SU-DHL-6 (cell line): ENCODE measurements at regions not wholly inside any gene's neighbourhood (a gene's known extent, or its start where the extent isn't known, plus 50 kb on each side); places are given as distances from the start of the nearest gene placed in this dataset.

Experiments
- H2AFZ ChIP-seq: fragments of 200-600 bp; sonication (generic); 2 replicates; pipeline ENCODE4 v1.6.1; 2014; ENCODE audit warnings: low read depth, mild to moderate bottlenecking, moderate library complexity, mixed read lengths, antibody characterized with exemption, low read length; ENCODE audit not compliant: severe bottlenecking
- H3F3A ChIP-seq: fragments of 200-600 bp; shearing (Covaris generic); 2 replicates; pipeline ENCODE4 v1.6.0; 2016; ENCODE audit warnings: antibody characterized with exemption, mild to moderate bottlenecking; ENCODE audit not compliant: insufficient read depth
- H3K27ac ChIP-seq: fragments of 200-600 bp; sonication (generic); 2 replicates; pipeline ENCODE4 v1.5.1; 2016; ENCODE audit warnings: low read depth, mild to moderate bottlenecking, low read length, moderate library complexity, mixed read lengths
- H3K27me3 ChIP-seq: fragments of 200-600 bp; sonication (generic), shearing (Covaris generic); 2 replicates; pipeline ENCODE4 v1.6.0; 2014; ENCODE audit warnings: mild to moderate bottlenecking, low read length
- H3K36me3 ChIP-seq: fragments of 200-600 bp; sonication (generic); 2 replicates; pipeline ENCODE4 v1.6.1; 2014; ENCODE audit warnings: mild to moderate bottlenecking, low read length, mixed read lengths
- H3K4me2 ChIP-seq: fragments of 300-600, 200-600 bp; shearing (Covaris generic), sonication (generic); 2 replicates; pipeline ENCODE4 v1.6.0; 2014; ENCODE audit warnings: low read length, low read depth, mild to moderate bottlenecking; ENCODE audit not compliant: poor library complexity, severe bottlenecking
- H3K4me3 ChIP-seq: fragments of 200-600 bp; sonication (generic); 2 replicates; pipeline ENCODE4 v1.5.1; 2014; ENCODE audit warnings: antibody characterized with exemption, low read length, mild to moderate bottlenecking, mixed read lengths; ENCODE audit not compliant: insufficient read depth, poor library complexity, severe bottlenecking
- H3K79me2 ChIP-seq: fragments of 200-600 bp; sonication (generic); 2 replicates; pipeline ENCODE4 v1.6.1; 2014; ENCODE audit warnings: mild to moderate bottlenecking, low read length, moderate library complexity; ENCODE audit not compliant: insufficient read depth
- H3K9ac ChIP-seq: fragments of 200-600 bp; sonication (generic); 2 replicates; pipeline ENCODE4 v1.7.0; 2014; ENCODE audit warnings: mild to moderate bottlenecking, low read length
- H3K9me2 ChIP-seq: fragments of 200-600 bp; sonication (generic); replicated peaks from 2 replicates; pipeline ENCODE4 v1.6.1; 2014; ENCODE audit warnings: low read length; ENCODE audit not compliant: insufficient read depth
- H3K9me3 ChIP-seq: fragments of 200-600 bp; sonication (generic); 2 replicates; pipeline ENCODE4 v1.6.1; 2014; ENCODE audit warnings: low read length, mixed read lengths; ENCODE audit not compliant: insufficient read depth
- H4K20me1 ChIP-seq: fragments of 200-600 bp; sonication (generic); 2 replicates; pipeline ENCODE4 v1.6.1; 2014; ENCODE audit warnings: low read depth, mild to moderate bottlenecking, antibody characterized with exemption, low read length, moderate library complexity, mixed read lengths
- EZH2phosphoT487 ChIP-seq: fragments of 200-600 bp; sonication (generic), shearing (Covaris generic); conservative IDR thresholded peaks from 2 replicates; pipeline ENCODE4 v1.6.1; 2018; ENCODE audit warnings: mild to moderate bottlenecking, antibody characterized with exemption, low read length, moderate library complexity, mixed read lengths
- TF ChIP-seq, protein P1 (sequence below): fragments of 200-600 bp; sonication (generic); IDR thresholded peaks from one replicate; pipeline ENCODE4 v1.5.1; 2017; ENCODE audit warnings: antibody characterized with exemption, mild to moderate bottlenecking, low read length, moderate library complexity; ENCODE audit not compliant: insufficient read depth, poor library complexity, severe bottlenecking

DNA sequence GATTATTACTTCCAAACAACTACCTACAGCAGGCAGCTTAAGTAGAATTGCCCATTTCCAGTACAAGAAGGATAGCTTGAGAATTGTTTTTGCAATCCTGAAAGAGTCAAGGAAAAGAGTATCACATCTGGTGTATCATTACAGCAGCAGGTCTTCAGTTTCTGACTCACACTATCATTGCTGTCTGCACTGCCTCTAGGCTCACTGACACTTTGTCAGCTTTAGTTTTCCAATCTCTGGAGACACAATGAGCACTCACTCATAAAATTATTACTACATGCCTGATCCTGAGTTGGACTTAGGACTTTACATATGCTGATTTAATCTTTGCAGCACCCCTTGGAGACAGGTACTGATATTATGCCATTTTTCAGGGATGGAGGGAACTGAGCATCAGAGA lies 244.6 kb upstream of the BOD1L1 start:
- Histone ChIP-seq H3K9ac (no peak overlapping the region), H3K9me3 (no peaks in the 10 kb centered on the region), H3K27ac (no peak overlapping the region), H3F3A (no peaks in the 10 kb centered on the region), H3K27me3 (no peaks in the 10 kb centered on the region), H2AFZ (no peak overlapping the region), H3K4me2 (no peak overlapping the region), H3K36me3 (no peaks in the 10 kb centered on the region), H3K4me3 (no peak overlapping the region), H3K79me2 (no peaks in the 10 kb centered on the region), H3K9me2 (no peaks in the 10 kb centered on the region), H4K20me1 (no peaks in the 10 kb centered on the region)
- TF ChIP-seq, protein P1, sequence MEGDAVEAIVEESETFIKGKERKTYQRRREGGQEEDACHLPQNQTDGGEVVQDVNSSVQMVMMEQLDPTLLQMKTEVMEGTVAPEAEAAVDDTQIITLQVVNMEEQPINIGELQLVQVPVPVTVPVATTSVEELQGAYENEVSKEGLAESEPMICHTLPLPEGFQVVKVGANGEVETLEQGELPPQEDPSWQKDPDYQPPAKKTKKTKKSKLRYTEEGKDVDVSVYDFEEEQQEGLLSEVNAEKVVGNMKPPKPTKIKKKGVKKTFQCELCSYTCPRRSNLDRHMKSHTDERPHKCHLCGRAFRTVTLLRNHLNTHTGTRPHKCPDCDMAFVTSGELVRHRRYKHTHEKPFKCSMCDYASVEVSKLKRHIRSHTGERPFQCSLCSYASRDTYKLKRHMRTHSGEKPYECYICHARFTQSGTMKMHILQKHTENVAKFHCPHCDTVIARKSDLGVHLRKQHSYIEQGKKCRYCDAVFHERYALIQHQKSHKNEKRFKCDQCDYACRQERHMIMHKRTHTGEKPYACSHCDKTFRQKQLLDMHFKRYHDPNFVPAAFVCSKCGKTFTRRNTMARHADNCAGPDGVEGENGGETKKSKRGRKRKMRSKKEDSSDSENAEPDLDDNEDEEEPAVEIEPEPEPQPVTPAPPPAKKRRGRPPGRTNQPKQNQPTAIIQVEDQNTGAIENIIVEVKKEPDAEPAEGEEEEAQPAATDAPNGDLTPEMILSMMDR = no peak
- no peak for TF ChIP-seq EZH2phosphoT487

- Histone ChIP-seq H2AFZ (no peak overlapping the region), H3K4me3 (no peak overlapping the region), H3K36me3 (no peaks in the 10 kb centered on the region), H3K79me2 (no peaks in the 10 kb centered on the region), H4K20me1 (no peaks in the 10 kb centered on the region), H3K9ac (no peak overlapping the region), H3K27me3 (no peaks in the 10 kb centered on the region), H3F3A (no peaks in the 10 kb centered on the region), H3K9me3 (no peaks in the 10 kb centered on the region), H3K9me2 (no peaks in the 10 kb centered on the region), H3K27ac (no peak overlapping the region), H3K4me2 (no peak overlapping the region)
- TF ChIP-seq, protein P1 = no peak
- TF ChIP-seq EZH2phosphoT487 = no peak
Observed at GRCh38 chr4:13872955-13873354, 245.4 kb upstream of the BOD1L1 start.

DNA sequence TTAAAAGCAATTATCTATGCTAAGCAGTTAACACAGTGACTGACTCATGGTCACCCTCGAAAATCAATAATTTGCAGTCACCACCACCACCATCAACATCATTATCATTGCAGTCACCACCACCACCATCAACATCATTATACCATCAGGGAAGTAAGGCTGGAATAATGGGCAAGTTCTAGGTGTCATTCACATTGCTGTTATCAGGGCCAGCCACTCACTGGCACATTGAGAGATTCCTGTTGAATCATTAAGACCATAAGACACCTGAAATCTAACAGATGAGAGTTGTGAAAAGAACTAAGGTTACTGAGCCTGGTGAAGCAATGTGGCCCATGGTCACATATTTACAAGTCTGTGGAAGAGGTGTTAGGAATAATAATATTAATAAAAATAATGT lies 247.7 kb upstream of the BOD1L1 start:
- H2AFZ ChIP-seq = no peak overlapping the region
- H3F3A ChIP-seq = no peaks in the 10 kb centered on the region
- no peaks in the 10 kb centered on the region for H3K9me3 ChIP-seq
- no peaks in the 10 kb centered on the region for H3K36me3 ChIP-seq
- H3K9me2 ChIP-seq = no peaks in the 10 kb centered on the region
- no peak overlapping the region for H3K9ac ChIP-seq
- no peak overlapping the region for H3K27ac ChIP-seq
- no peaks in the 10 kb centered on the region for H3K79me2 ChIP-seq
- H3K4me2 ChIP-seq = no peak overlapping the region
- no peaks in the 10 kb centered on the region for H3K27me3 ChIP-seq
- no peaks in the 10 kb centered on the region for H4K20me1 ChIP-seq
- no peak overlapping the region for H3K4me3 ChIP-seq
- TF ChIP-seq, protein P1 = no peak
- no peak for TF ChIP-seq EZH2phosphoT487
